GM12878 (cell line): ENCODE measurements at regions not wholly inside any gene's neighbourhood (a gene's known extent, or its start where the extent isn't known, plus 50 kb on each side); places are given as distances from the start of the nearest gene placed in this dataset.

Experiments
- ATF7 ChIP-seq: fragments of 450-650 bp; IDR thresholded peaks from 2 replicates; pipeline ENCODE4 v1.6.1; 2016; ENCODE audit warnings: low read depth, mild to moderate bottlenecking
- HCFC1 ChIP-seq: fragments of 150-350 bp; IDR thresholded peaks from 2 replicates; pipeline ENCODE4 v1.6.1; 2014; ENCODE audit warnings: low read length
- NRF1 ChIP-seq: conservative IDR thresholded peaks from 2 replicates; pipeline ENCODE4 v1.6.1; 2011; ENCODE audit warnings: mild to moderate bottlenecking, low read depth, low read length, improper control_type of control experiment
- SIX5 ChIP-seq: IDR thresholded peaks from 2 replicates; pipeline ENCODE4 v1.6.1; 2011; ENCODE audit warnings: mild to moderate bottlenecking, low read depth, low read length, moderate library complexity; ENCODE audit not compliant: severe bottlenecking
- SREBF1 ChIP-seq: IDR thresholded peaks from 2 replicates; pipeline ENCODE4 v1.6.1; 2012; ENCODE audit warnings: mild to moderate bottlenecking, low read length
- TCF12 ChIP-seq: IDR thresholded peaks from 2 replicates; pipeline ENCODE4 v1.6.1; 2011; ENCODE audit warnings: low read depth, mild to moderate bottlenecking, low read length
- TF ChIP-seq, protein P1 (sequence below): IDR thresholded peaks from 2 replicates; pipeline ENCODE4 v1.6.1; 2011; ENCODE audit warnings: low read depth, mild to moderate bottlenecking, low read length, moderate library complexity, borderline replicate concordance; ENCODE audit errors: extremely low read depth

DNA sequence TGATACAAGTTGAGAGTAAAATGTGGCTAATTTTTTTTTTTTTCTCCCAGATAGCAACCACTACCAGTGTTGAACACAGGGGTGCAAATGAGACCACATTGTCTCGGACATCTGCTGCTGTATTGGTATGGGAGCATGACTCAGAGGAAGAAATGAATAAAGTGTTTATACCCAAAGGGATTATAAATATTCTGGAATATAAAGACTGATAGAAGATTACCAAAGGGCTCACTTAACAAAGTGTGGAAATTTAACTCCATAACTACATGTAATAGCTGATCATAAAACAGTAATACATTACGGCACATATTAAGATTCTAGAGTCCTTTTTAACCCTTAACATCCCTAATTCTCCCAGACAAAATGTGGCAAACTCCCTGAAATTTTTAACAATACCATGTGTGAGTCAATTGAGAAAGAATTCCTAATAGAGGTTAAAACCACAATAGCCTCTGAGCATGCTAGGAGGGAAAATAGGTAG lies 1023.0 kb upstream of the ACVR2A start:
- TF ChIP-seq ATF7 (no peak), TCF12 (no peak), SIX5 (no peak), HCFC1 (no peak), SREBF1 (no peak), NRF1 (no peak)
- TF ChIP-seq, protein P1, sequence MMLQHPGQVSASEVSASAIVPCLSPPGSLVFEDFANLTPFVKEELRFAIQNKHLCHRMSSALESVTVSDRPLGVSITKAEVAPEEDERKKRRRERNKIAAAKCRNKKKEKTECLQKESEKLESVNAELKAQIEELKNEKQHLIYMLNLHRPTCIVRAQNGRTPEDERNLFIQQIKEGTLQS, result no peak
